AG10803 (cell line): ENCODE measurements at regions not wholly inside any gene's neighbourhood (a gene's known extent, or its start where the extent isn't known, plus 50 kb on each side); places are given as distances from the start of the nearest gene placed in this dataset.

Experiments used
- DNase-seq: peaks from one replicate; pipeline ENCODE4 v3.0.0; 2010; ENCODE audit warnings: low read depth
- H3K4me3 ChIP-seq: 2 replicates; pipeline ENCODE4 v1.5.1; 2011; ENCODE audit warnings: mild to moderate bottlenecking, low read length, control low read depth
- CTCF ChIP-seq: conservative IDR thresholded peaks from 2 replicates; pipeline ENCODE4 v1.5.1; 2011; ENCODE audit warnings: mild to moderate bottlenecking, low read length, control low read depth, inconsistent platforms

- H3K4me3 ChIP-seq: no peak overlapping the region
Observed at GRCh38 chr7:46694058-46694457, 773.0 kb upstream of the IGFBP3 start.

GRCh38 chr7:46687203-46687602 is 766.1 kb upstream of the IGFBP3 start:
- no peak overlapping the region for H3K4me3 ChIP-seq
- DNase-seq: peak; percentile 35
- no peak for TF ChIP-seq CTCF

More at GRCh38 chr7:46694058-46694457, 773.0 kb upstream of the IGFBP3 start:
- no peak for DNase-seq
- no peak for TF ChIP-seq CTCF

- no peak for DNase-seq
- TF ChIP-seq CTCF: no peak
- H3K4me3 ChIP-seq: no peak overlapping the region
Observed at GRCh38 chr7:46685051-46685450, 764.0 kb upstream of the IGFBP3 start.

- no peak for TF ChIP-seq CTCF
- DNase-seq: peak; percentile 72
Observed at GRCh38 chr7:46682836-46683624, 762.0 kb upstream of the IGFBP3 start.

GRCh38 chr7:46681865-46682503 is 760.9 kb upstream of the IGFBP3 start:
- TF ChIP-seq CTCF: no peak
- no peak overlapping the region for H3K4me3 ChIP-seq
- DNase-seq: peak; percentile 42

More at GRCh38 chr7:46682836-46683624, 762.0 kb upstream of the IGFBP3 start:
- no peak overlapping the region for H3K4me3 ChIP-seq

- TF ChIP-seq CTCF: no peak
- no peak for DNase-seq
- no peak overlapping the region for H3K4me3 ChIP-seq
Observed at GRCh38 chr7:46680147-46680546, 759.1 kb upstream of the IGFBP3 start.

GRCh38 chr7:46679671-46680070 is 758.6 kb upstream of the IGFBP3 start:
- TF ChIP-seq CTCF: no peak
- H3K4me3 ChIP-seq: no peak overlapping the region
- no peak for DNase-seq
